GM12892 (cell line): ENCODE measurements at regions not wholly inside any gene's neighbourhood (a gene's known extent, or its start where the extent isn't known, plus 50 kb on each side); places are given as distances from the start of the nearest gene placed in this dataset.

Experiments used
- POLR2A ChIP-seq: IDR thresholded peaks from 2 replicates; pipeline ENCODE4 v1.6.1; 2011; ENCODE audit warnings: low read depth, low read length, control low read depth
- TAF1 ChIP-seq: IDR thresholded peaks from 2 replicates; pipeline ENCODE4 v1.6.1; 2011; ENCODE audit warnings: low read depth, mild to moderate bottlenecking, control low read depth, low read length, borderline replicate concordance

GRCh38 chr9:108101410-108101809, 611.8 kb upstream of the KLF4 start:
- no peak for TF ChIP-seq POLR2A
- no peak for TF ChIP-seq TAF1
